Testis (tissue), 2 donors: ENCODE measurements at regions not wholly inside any gene's neighbourhood (a gene's known extent, or its start where the extent isn't known, plus 50 kb on each side); places are given as distances from the start of the nearest gene placed in this dataset.

Experiments
- DNase-seq: peaks from one replicate; pipeline ENCODE4 v3.0.0-alpha.2; 2019
- H3K27ac ChIP-seq, 2 donors: fragments of 200-600 bp; sonication (generic); one replicate each; pipeline ENCODE4 v1.5.1; 2019
- H3K27me3 ChIP-seq: fragments of 200-600 bp; sonication (generic); one replicate; pipeline ENCODE4 v1.5.1; 2019
- H3K36me3 ChIP-seq: fragments of 200-600 bp; sonication (generic); one replicate; pipeline ENCODE4 v1.5.1; 2017; ENCODE audit warnings: low read depth; ENCODE audit errors: missing control alignments
- H3K4me1 ChIP-seq: fragments of 200-600 bp; sonication (generic); one replicate; pipeline ENCODE4 v1.5.1; 2019
- H3K4me3 ChIP-seq, 2 donors: fragments of 200-600 bp; sonication (generic); one replicate each; pipeline ENCODE4 v1.5.1; 2017 to 2019
- H3K9me3 ChIP-seq: fragments of 200-600 bp; sonication (generic); one replicate; pipeline ENCODE4 v1.5.1; 2017
- CTCF ChIP-seq, 3 experiments: fragments of 450-650 bp in 2 of 3; fragments of 200-600 bp in 1 of 3; sonication (generic) in 1 of 3; IDR thresholded peaks; one replicate each; pipeline ENCODE4 v1.5.1; 2016 to 2019; ENCODE audit warnings: antibody characterized with exemption in 3 of 3, mild to moderate bottlenecking in 2 of 3, moderate library complexity in 1 of 3
- POLR2A ChIP-seq: fragments of 450-650 bp; IDR thresholded peaks from one replicate; pipeline ENCODE4 v1.6.1; 2017; ENCODE audit warnings: antibody characterized with exemption, mild to moderate bottlenecking, moderate library complexity
- WGBS, 2 donors: methylation state at CpG; one replicate each; pipeline ENCODE4 v1.1.5; 2018; 5-methylcytosine and 5-hydroxymethylcytosine counted together
- intact Hi-C: fragments of 100-400 bp; cut with DNase I; formaldehyde crosslinking; loops from one replicate; pipeline ENCODE4 v1.15.1; 2023; ENCODE audit warnings: low total_unique reads

GRCh38 chr3:162072656-162073164 lies 576.1 kb downstream of the OTOL1 start:
- H3K9me3 ChIP-seq: no peaks in the 10 kb centered on the region
- H3K4me1 ChIP-seq: no peaks in the 10 kb centered on the region
- H3K27ac ChIP-seq: no peak overlapping the region
- H3K27me3 ChIP-seq: no peaks in the 10 kb centered on the region
- TF ChIP-seq POLR2A (no peak), CTCF (IDR thresholded peaks at IDR 0.05) (no peak)
- no peaks in the 10 kb centered on the region for H3K36me3 ChIP-seq
- no peak for DNase-seq
- intact Hi-C loops: no loop called here
- WGBS, 2 donors: 65% methylated on average over 2 of the region's 2 CpGs
- H3K4me3 ChIP-seq: no peak overlapping the region

- WGBS, 2 donors: 48 to 49% methylated on average over 4 of the region's 4 CpGs
- DNase-seq: no peak
- TF ChIP-seq POLR2A (no peak), CTCF (IDR thresholded peaks at IDR 0.05) (no peak)
- Histone ChIP-seq H3K4me3 (no peak overlapping the region), H3K27ac (no peak overlapping the region), H3K9me3 (no peaks in the 10 kb centered on the region), H3K36me3 (no peaks in the 10 kb centered on the region), H3K27me3 (no peaks in the 10 kb centered on the region), H3K4me1 (no peaks in the 10 kb centered on the region)
- intact Hi-C loops: no loop called here
These were observed 576.9 kb downstream of the OTOL1 start for GRCh38 chr3:162073422-162073975.

GRCh38 chr3:162077108-162077507 lies 580.5 kb downstream of the OTOL1 start:
- Histone ChIP-seq H3K27ac (no peak overlapping the region), H3K36me3 (no peaks in the 10 kb centered on the region), H3K27me3 (no peaks in the 10 kb centered on the region), H3K4me1 (no peaks in the 10 kb centered on the region), H3K9me3 (no peaks in the 10 kb centered on the region), H3K4me3 (no peak overlapping the region)
- intact Hi-C loops: no loop called here
- no peak for TF ChIP-seq CTCF (IDR thresholded peaks at IDR 0.05)
- no peak for TF ChIP-seq POLR2A
- WGBS, 2 donors: 77 to 90% methylated on average over 3 of the region's 3 CpGs
- no peak for DNase-seq

GRCh38 chr3:162082516-162082915 lies 585.9 kb downstream of the OTOL1 start:
- Histone ChIP-seq H3K9me3 (no peaks in the 10 kb centered on the region), H3K4me1 (no peaks in the 10 kb centered on the region), H3K27me3 (no peaks in the 10 kb centered on the region), H3K27ac (no peak overlapping the region), H3K4me3 (no peak overlapping the region), H3K36me3 (no peaks in the 10 kb centered on the region)
- 80 to 85% methylated on average over 5 of the region's 5 CpGs for WGBS, 2 donors
- TF ChIP-seq CTCF (IDR thresholded peaks at IDR 0.05) (no peak), POLR2A (no peak)
- intact Hi-C loops: no loop called here
- DNase-seq: no peak

GRCh38 chr3:162087361-162087760 lies 590.8 kb downstream of the OTOL1 start:
- intact Hi-C loops: no loop called here
- Histone ChIP-seq H3K4me1 (no peaks in the 10 kb centered on the region), H3K27me3 (no peaks in the 10 kb centered on the region), H3K4me3 (no peak overlapping the region), H3K36me3 (no peaks in the 10 kb centered on the region), H3K9me3 (no peaks in the 10 kb centered on the region), H3K27ac (no peak overlapping the region)
- 65 to 81% methylated on average over 3 of the region's 3 CpGs for WGBS, 2 donors
- no peak for DNase-seq
- TF ChIP-seq CTCF (IDR thresholded peaks at IDR 0.05) (no peak), POLR2A (no peak)
